LNCaP clone FGC (cell line): ENCODE measurements at regions not wholly inside any gene's neighbourhood (a gene's known extent, or its start where the extent isn't known, plus 50 kb on each side); places are given as distances from the start of the nearest gene placed in this dataset.
"Not testable (repeated sequence)": the region's sequence is repeated elsewhere in the genome, so short reads cannot be mapped to it uniquely, and the experiment has no call there.

Experiments used
- DNase-seq: peaks from one replicate; pipeline ENCODE4 v3.0.0-alpha.2; 2011; ENCODE audit warnings: low read depth
- H3K4me3 ChIP-seq: 2 replicates; pipeline ENCODE4 v1.5.1; 2011; ENCODE audit warnings: mild to moderate bottlenecking, low read depth, low read length, control low read depth
- CTCF ChIP-seq: IDR thresholded peaks from 2 replicates; pipeline ENCODE4 v1.5.1; 2012; ENCODE audit warnings: mild to moderate bottlenecking; ENCODE audit not compliant: control insufficient read depth, insufficient read depth; ENCODE audit errors: extremely low read depth

GRCh38 chrX:87397103-87397886 is 120.3 kb upstream of the KLHL4 start:
- no peak for DNase-seq
- H3K4me3 ChIP-seq: no peak overlapping the region
- no peak for TF ChIP-seq CTCF

GRCh38 chrX:87402256-87402655 is 115.3 kb upstream of the KLHL4 start:
- no peak overlapping the region for H3K4me3 ChIP-seq
- no peak for TF ChIP-seq CTCF
- no peak for DNase-seq

GRCh38 chrX:87403551-87403950 is 114.1 kb upstream of the KLHL4 start:
- H3K4me3 ChIP-seq: no peak overlapping the region
- DNase-seq: no peak
- no peak for TF ChIP-seq CTCF

GRCh38 chrX:87409113-87409841 is 108.3 kb upstream of the KLHL4 start:
- no peak overlapping the region for H3K4me3 ChIP-seq
- TF ChIP-seq CTCF: no peak
- peak; percentile 10 for DNase-seq

- no peak for DNase-seq
- TF ChIP-seq CTCF: no peak
- no peak overlapping the region for H3K4me3 ChIP-seq
Measured at GRCh38 chrX:87425618-87426017, 92.0 kb upstream of the KLHL4 start.

- no peak for DNase-seq
- TF ChIP-seq CTCF: no peak
- H3K4me3 ChIP-seq: no peak overlapping the region
Measured at GRCh38 chrX:87434618-87435017, 83.0 kb upstream of the KLHL4 start.

GRCh38 chrX:87448613-87449012 is 69.0 kb upstream of the KLHL4 start:
- not testable (repeated sequence) for H3K4me3 ChIP-seq, DNase-seq

- DNase-seq, H3K4me3 ChIP-seq: not testable (repeated sequence)
Measured at GRCh38 chrX:87465757-87466156, 51.8 kb upstream of the KLHL4 start.
